HG03457 (cell line): ENCODE measurements at regions not wholly inside any gene's neighbourhood (a gene's known extent, or its start where the extent isn't known, plus 50 kb on each side); places are given as distances from the start of the nearest gene placed in this dataset.
"Not testable (repeated sequence)": the region's sequence is repeated elsewhere in the genome, so short reads cannot be mapped to it uniquely, and the experiment has no call there.

Source experiments
- ATAC-seq: cut with Tn5 transposase; IDR thresholded peaks from one replicate; pipeline ENCODE4 v1.9.1; 2021; ENCODE audit warnings: moderate number of reproducible peaks; ENCODE audit not compliant: unreplicated experiment

DNA sequence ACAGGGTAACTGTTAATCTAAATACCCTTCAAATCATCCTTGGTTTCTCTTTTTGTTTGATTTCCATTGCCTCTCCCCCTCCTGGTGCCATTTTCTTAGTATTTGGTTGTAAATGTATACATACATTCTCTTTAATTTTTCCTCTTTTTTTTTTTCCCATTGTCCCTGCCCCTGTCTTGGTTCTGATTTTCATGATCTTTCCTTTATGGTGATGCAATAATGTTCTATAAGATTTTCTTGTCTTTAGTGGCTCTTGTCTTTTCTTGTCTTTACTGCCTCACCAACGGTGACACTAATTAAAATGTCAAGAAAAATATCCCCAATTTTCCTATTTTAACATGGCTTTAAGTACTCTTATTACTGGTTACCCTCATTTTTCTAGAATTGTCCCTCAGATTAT, 135.9 kb upstream of the POT1 start:
- ATAC-seq: no peak

DNA sequence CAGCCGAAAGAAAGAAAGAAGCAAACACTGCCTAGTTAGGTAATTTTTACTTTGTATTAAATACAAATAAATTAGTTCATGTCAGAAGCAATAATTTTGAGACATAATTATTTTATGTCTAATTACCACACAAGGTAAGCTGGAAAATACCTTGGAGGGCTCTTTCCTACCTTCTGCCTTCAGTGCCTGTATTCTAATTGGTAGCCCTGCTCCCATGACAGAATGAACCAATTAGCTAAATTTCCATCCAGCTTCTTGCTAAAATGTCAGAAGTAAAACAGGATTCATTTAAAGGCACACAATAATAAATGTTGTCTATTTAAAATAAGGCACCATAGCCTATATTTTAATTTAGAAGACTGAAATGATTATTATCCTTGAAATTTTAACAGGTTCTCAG, 135.4 kb upstream of the POT1 start:
- ATAC-seq: no peak

DNA sequence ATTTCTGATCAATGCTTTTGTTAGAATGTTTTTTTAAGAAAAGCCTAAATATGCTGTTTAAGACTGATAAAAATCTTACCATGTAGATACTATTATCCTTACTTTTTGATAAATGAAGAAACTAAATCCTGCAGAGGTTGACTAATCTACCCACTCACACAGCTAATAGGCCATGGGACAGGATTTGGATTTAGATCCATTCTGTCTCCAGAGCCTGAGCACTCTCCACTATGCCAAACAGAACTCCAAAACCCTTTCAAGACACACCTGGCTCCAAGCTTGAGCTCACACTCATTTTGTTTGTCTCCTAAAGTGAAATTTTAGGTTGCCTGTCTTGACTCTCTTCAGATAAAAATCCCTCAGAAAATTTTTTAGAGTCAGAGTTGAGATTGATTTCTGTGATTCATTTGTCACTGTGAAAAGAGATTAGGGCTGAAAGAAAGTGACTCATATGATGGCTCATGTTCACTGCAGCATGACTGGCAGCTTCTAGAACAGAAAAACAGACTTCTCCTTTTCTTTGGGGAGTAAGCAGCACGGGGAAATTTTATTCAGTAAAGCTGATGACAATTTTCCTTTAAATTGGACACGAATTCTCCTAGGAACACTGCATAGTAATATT, 132.3 kb upstream of the POT1 start:
- peak; percentile 77 for ATAC-seq

DNA sequence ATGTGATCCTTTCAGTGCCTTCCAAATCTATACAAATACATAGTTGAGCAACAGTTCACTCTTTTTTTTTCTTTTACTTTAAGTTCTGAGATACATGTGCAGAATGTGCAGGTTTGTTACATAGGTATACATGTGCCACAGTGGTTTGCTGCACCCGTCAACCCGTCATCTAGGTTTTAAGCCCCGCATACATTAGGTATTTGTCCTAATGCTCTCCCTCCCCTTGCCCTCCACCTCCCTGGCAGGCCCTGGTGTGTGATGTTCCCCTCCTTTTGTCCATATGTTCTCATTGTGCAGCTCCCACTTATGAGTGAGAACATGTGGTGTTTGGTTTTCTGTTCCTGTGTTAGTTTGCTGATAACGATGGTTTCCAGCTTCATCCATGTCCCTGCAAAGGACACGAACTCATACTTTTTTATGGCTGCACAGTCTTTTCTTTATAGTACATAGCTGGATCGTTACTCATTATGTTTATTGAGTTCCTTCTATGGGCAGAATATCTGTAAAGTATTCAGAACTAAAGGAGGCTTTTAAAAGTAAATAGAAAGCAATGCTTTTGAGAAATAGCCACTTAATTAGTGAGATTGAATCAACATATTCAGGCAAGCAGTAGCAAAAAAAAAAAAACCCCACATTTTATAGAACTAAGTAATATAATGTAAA, 131.6 kb upstream of the POT1 start:
- not testable (repeated sequence) for ATAC-seq

DNA sequence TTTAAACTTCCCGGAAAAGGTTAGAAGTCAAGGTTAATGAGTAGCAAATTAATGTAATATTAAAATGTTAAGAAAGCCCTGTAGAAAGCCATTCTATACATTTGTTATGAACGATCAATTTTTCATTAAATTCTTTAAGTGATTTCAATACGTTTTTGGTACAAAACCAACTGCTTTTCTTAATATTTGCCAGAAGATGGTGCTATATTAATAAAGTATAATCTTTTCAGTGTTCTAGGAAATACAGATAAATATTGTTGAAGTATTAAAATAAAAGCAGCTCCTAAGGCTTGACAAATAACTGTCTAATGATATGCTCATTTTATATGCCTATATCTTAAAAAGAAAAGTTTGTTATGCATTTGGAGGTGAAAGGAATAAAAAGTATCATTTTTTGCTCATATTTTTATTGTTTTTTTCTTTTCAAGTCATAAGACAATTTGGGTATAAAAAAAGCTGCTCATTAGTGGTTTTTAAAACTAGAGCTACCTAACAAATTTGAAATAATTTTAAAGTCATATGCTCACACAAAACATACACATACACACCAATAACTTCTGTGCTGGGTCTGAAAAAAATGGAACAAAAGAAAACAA, 130.3 kb upstream of the POT1 start:
- ATAC-seq: no peak

DNA sequence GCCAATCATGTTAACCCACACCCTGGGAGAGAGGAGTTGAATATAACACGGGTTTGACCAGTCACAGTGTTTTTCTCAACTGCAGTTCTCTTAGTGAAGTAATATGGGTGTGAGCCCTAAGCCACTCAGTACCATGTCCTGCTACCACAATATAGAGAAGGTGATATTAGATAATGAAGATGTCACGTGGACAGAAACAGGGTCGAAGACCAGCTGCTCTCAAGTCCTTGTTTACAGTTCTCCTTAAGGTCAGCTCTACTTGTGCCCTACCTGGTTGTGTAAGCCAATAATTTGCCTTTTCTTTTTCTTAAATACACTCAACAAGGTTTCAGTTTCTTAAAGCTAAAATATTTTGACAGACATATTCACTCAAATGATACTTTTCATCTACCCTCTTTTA, 128.3 kb upstream of the POT1 start:
- no peak for ATAC-seq

DNA sequence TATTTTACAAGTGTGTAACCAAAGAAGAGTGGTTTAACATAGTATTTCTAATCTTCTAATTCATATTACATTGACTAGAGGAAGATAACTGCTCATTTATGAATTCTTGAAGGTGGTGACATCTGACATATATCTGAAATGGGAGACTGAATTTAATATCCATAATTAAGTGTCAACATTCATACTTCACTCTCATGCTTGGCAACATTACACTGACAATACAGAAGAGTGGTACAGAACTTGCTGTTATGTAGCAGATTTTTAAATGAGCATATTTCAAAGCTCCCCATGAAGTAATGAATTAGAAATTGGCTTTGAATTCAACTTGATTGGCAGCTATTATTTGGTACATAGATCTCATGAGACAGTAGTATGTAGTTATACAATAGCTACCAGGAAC, 125.8 kb upstream of the POT1 start:
- ATAC-seq: no peak

DNA sequence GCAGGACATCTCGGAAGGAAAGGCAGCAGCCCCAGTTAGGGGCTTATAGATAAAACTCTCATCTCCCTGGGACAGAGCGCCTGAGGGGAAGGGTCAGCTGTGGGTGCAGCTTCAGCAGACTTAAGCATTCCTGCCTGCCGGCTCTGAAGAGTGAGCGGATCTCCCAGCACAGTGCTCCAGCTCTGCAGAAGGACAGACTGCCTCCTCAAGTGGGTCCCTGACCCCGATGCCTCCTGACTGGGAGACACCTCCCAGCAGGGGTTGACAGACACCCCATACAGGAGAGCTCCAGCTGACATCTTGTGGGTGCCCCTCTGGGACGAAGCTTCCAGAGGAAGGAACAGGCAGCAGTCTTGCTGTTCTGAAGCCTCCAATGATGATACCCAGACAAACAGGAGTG, 117.1 kb upstream of the POT1 start:
- ATAC-seq: no peak

DNA sequence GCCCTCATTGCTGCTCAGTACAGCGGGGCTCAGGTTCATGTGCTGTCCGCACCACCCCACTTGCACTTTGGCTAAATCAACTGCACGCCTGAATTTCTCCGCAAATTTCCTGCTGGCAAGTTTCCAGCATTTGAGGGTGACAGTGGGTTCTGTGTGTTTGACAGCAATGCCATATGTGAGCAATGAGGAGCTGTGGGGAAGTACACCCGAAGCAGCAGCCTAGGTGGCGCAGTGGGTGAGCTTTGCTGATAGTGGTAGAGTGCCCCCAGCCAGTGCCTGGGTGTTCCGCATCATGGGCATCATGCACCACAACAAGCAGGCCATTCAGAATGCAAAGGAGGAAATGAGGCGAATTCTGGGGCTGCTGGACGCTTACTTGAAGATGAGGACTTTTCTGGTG, 103.9 kb upstream of the POT1 start:
- no peak for ATAC-seq

DNA sequence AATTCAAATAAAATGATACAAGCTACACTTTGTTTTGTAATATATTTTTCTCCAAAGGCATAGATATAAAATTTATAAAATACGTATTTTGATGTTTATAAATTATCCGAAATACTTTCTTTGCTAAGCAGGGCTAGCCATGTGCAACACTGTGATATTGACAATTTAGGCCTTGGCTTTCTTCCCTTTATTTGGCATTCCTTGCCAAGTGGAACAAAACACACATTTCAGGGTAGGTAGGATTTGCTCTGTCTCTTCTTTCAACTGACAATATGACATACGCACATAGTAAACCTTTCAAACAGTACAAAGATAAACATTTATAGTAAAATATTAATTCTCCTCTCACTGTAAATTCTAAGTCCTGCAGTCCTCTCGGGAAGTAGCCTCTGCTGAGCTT, 103.3 kb upstream of the POT1 start:
- ATAC-seq: no peak

DNA sequence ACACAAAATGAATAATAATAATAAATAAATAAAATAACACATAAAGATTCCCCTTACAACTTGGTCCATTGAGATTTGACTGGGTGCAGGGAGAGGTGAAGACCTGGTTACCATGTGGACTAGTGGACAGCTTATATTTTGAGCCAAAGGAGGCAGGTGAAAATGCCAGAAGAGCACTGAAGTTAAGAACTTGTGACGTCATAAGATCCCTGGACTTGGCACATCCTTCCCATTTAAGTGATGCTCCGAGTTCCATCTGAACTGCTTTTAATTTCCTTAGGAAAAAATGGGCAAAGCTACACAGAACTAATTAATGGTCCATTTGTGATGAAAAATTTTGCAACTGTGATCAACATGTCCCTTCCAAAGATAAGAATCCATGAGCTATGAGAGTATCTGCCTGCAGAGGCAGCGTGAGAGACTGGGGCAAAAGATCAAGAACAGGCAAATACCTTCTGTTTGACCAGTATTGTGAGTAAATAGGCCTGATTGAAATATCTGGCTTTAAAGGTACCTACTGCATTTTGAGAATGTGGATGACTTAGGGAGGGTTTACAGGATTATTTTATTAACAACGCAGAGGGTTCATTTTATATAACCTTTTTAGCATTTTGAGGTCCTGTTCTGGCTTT, 101.2 kb upstream of the POT1 start:
- ATAC-seq: no peak

DNA sequence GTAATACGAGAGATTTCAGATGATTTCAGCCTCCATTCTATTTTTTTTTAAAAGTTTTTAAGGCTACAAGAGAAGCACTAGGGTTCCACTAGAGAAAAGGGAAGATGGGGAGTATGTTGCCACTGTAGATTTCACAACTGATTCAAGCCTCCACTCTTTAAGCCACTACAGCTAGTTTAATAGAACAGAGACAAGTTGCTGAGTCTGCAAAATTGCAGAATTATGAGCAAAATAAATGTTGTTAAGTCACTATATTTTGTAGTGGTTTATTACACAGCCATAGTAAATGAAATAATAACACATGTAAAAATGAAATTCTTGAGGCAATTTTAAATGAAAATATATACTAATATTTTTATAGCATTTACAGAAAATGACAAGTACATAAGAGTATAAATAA, 96.0 kb upstream of the POT1 start:
- ATAC-seq: no peak

DNA sequence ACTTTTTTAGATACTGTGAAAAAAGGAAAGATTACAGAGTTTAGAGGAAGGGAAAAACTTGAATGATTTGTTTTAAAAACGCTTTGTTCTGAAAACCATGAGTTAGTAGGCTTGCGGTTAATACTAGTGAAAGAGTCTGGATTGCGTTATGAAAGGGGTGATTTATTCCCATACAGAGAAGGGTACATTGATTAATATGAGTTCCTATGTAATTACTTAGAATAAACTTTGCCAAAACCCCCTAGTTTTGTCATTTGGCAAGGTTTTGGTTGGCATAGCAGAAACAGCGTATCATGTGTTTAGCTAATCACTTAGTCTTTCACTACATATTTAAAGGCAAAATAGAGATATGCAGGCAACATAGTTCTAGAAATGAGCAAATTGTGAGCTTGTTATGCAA, 91.2 kb upstream of the POT1 start:
- ATAC-seq: no peak

DNA sequence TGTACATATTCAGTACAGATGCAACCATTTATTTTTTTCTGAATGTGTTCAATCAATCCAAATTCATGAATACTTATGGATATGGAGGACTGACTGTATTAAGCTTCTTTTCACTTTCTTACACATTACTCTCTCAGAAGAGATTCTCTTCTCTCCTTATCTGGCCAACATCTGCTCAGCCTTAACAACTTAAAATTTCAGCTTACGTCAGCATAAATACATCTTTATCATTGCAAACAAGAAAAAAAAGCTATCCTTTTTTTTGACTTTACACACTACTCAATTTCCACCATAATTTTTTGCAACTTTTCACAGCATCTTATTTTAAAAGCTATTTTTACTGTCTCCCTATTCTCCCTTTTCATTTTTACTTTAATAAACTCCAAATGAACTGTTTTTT, 80.9 kb upstream of the POT1 start:
- no peak for ATAC-seq

DNA sequence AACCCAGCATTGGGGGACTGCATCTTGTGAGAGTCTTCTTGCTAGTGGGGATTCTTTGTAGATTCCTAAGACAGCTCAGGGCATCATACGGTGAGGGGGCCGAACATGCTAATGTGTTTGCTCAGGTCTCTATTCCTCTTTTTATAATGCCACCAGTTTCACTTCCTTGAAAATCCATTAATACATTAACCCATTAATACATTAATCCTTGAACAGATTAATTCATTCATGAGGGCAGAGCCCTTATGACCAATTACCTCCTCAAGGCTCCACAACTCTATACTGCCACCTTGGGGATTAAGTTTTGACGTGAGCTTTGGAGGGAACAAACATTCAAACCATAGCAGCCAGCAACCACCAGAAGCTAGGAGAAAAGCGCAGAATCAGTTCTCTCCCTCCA, 67.2 kb upstream of the POT1 start:
- ATAC-seq: peak; percentile 88

DNA sequence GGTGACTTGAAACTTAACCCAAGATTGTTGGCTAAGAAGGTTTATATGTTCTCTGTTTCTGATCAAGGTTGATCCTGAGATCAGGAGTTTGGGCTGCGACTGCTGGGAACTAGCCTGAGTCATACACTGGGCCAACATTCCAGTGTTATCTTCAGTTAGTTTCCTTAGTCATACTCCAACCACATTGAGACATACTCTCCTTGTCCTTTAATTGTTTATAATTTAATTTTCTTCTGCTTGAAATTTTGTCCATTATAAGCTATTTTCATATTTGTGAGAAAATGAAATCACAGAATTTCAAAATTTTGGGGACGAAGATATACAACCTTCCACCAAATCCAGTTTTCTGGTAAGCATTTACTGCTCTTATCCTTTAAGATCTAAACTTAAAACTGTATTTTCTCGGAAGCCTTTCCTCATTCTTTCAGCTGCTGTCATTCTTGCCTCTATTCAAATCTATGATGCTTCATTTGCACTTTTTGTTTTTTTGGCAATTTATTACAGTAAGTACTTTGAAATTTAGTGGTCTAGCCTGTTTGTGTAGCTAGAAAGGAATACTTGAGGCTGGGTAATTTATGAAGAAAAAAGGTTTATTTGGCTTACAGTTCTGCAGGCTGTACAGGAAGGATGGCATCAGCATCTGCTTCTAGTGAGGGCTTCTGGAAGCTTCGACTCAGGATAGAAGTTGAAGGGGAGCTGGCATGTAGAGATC, 63.4 kb upstream of the POT1 start:
- ATAC-seq: no peak

DNA sequence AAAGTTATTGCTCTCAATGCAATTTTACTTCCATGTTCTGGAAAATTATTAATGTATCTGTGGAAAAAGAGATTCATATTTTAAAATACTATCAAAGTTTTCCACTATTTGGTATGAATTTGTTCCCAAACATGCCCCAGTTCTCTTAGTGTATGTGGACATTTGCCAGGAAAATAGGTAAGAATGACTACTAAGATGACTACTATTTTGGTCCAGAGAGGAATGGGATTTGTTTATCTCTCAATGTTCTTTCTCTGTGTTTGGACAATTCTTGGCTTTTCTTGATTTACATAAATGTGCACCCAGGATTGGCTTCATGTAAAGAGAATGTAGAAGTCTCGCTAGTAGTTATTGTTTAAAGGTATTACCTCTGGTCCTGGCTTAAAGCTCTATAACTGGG, 60.3 kb upstream of the POT1 start:
- ATAC-seq: no peak
